A673 (cell line): ENCODE measurements at regions not wholly inside any gene's neighbourhood (a gene's known extent, or its start where the extent isn't known, plus 50 kb on each side); places are given as distances from the start of the nearest gene placed in this dataset.

Source experiments
- EZH2 ChIP-seq: fragments of 200-600 bp; sonication (generic); IDR thresholded peaks from 2 replicates; pipeline ENCODE4 v1.6.1; 2017; ENCODE audit warnings: borderline replicate concordance, low read depth, mild to moderate bottlenecking, mixed read lengths, antibody characterized with exemption, low read length; ENCODE audit not compliant: poor library complexity, severe bottlenecking
- TF ChIP-seq, protein P1 (sequence below): fragments of 300-800, 200-600 bp; sonication (generic); conservative IDR thresholded peaks from 2 replicates; pipeline ENCODE4 v1.5.1; 2017; ENCODE audit warnings: low read depth, mild to moderate bottlenecking, antibody characterized with exemption, low read length, moderate library complexity, mixed read lengths

DNA sequence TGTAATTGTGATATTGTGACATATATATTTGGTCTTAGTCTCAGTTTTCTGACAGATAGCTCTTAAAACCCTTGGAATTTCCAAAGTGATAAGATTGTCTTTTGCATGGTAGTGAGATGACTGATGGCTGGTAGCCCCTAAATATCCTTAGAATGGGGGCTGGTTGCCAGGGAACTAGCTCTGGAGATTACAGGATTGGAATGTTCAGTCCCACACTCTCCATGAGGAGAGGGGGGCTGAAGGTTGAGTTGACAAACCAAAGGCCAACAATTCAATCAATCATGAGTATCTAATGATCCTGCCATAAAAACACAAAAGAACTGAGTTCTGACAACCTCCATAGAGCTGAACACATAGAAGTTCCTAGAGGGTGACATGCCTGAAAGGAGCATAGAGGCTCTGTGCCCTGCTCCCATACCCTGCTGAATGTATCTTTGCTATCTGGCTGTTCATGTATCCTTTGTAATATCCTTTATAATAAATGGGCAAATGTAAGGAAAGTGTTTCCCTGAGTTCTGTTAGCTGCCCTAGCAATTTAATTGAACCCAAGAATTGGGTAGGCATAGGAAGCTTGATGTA is 1680.3 kb upstream of the PIK3C3 start:
- no peak for TF ChIP-seq EZH2
- TF ChIP-seq, protein P1, sequence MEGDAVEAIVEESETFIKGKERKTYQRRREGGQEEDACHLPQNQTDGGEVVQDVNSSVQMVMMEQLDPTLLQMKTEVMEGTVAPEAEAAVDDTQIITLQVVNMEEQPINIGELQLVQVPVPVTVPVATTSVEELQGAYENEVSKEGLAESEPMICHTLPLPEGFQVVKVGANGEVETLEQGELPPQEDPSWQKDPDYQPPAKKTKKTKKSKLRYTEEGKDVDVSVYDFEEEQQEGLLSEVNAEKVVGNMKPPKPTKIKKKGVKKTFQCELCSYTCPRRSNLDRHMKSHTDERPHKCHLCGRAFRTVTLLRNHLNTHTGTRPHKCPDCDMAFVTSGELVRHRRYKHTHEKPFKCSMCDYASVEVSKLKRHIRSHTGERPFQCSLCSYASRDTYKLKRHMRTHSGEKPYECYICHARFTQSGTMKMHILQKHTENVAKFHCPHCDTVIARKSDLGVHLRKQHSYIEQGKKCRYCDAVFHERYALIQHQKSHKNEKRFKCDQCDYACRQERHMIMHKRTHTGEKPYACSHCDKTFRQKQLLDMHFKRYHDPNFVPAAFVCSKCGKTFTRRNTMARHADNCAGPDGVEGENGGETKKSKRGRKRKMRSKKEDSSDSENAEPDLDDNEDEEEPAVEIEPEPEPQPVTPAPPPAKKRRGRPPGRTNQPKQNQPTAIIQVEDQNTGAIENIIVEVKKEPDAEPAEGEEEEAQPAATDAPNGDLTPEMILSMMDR = no peak
